GM12873 (cell line): ENCODE measurements at regions not wholly inside any gene's neighbourhood (a gene's known extent, or its start where the extent isn't known, plus 50 kb on each side); places are given as distances from the start of the nearest gene placed in this dataset.

Experiments used
- CTCF ChIP-seq: IDR thresholded peaks from 2 replicates; pipeline ENCODE4 v1.5.1; 2012; ENCODE audit warnings: low read depth, mild to moderate bottlenecking, moderate library complexity, low read length, control low read depth; ENCODE audit not compliant: insufficient read depth; ENCODE audit errors: missing control alignments

DNA sequence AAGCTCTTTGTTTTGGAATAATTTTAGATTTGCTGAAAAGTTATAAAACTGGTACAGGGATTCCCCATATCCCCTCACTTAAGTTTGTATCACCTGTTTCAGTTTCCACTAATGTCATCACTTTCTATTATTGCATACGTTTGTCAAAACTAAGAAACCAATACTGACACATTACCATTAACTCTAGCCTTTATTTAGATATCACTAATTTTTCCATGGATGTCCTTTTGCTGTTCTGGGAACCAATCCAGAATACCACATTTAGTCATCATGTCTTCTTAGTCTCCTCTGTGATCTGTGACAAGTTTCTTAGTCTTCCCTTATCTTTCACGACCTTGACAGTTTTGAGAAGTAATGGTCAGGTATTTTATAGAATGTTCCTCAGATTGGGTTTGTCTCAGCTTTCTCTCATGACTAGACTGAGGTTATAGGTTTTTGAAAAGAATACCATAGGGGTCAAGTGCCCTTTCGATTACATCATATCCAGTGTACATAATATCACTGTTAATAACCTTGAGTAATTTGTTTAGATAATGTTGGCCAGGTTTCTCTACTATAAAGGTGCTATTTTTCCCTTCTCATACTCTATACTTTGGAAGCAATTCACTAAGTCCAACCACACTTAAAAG is 51.9 kb upstream of the NMUR2 start:
- no peak for TF ChIP-seq CTCF

- no peak for TF ChIP-seq CTCF
These were observed 57.1 kb upstream of the NMUR2 start for GRCh38 chr5:152462021-152462721.

DNA sequence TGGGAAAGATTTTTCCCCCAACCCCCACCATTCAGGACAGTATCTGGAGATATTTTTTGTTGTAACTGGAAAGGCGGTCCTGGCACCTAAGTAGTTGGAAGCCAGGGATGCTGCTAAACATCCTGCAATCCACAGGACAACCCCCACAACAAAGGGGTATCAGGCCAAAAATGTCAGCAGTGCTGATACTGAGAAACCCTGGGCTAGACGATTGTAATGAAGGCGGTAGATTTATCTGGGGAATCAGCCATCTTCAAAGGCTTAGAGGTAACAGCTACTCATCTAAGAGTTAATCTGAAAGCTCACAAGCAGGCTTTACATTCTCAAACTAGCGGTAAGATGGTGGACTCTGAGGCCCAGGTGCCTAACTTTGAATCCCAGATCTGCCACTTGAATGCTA is 59.0 kb upstream of the NMUR2 start:
- TF ChIP-seq CTCF = no peak

DNA sequence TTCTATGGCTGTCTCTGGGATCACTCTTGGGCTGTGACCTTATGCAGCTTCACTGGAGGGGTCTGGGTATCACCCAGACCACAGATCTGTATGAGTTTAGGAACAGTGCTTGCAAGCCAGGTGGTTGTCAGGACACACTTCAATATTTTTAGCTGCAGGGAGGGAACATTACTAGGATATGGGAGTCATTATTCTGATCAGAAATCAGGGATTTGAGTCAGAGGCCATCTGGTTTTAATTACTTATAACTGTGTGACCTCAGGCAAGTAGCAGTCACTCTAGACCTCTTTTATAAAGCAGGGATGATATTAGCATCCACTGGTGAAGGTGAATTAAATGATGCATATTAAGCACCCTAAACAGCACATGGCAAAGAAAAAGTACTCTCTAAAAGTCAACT is 60.1 kb upstream of the NMUR2 start:
- no peak for TF ChIP-seq CTCF

- no peak for TF ChIP-seq CTCF
These were observed 61.1 kb upstream of the NMUR2 start for GRCh38 chr5:152466085-152466745.

DNA sequence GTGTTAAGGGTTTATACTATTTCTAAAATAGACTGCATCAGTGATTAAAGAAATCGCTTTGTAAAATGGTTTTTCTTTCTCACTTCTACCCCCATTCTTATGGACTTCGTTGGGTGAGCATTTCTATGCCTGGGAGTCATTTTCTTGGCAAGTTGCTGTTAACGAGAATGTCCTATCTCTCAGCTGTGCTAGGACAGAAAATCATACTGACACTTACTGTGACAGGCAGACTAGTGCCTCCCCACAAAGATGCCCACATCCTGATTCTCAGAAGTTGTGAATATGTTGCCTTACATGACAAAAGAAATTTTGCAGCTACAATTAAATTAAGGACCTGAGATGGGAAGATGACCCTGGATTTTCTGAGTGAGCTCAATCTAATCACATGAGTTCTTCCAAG is 65.1 kb upstream of the NMUR2 start:
- no peak for TF ChIP-seq CTCF

DNA sequence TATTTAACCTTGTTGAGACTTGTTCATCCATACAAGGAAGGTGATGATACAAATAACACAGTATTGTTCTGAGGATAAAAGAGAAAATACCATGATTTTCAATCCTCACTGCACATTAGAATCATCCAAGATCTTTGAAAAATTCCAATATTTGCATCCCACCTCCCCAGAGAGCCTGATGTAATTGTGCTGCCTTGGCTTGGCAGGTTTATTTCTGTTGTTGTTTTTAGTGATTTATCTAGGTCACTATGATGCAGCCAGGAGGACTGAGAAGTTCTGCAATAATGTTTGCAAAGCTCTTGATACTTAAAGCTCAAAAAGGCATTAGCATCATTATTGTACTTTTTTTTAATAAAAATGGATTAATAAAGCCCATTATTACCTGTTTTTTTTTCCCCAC is 67.0 kb upstream of the NMUR2 start:
- TF ChIP-seq CTCF = no peak
